GM04503 (cell line): ENCODE measurements at regions not wholly inside any gene's neighbourhood (a gene's known extent, or its start where the extent isn't known, plus 50 kb on each side); places are given as distances from the start of the nearest gene placed in this dataset.

Experiments
- DNase-seq: peaks from one replicate; pipeline ENCODE4 v3.0.0-alpha.2; 2012; ENCODE audit warnings: low read depth

- no peak for DNase-seq
Measured at GRCh38 chr1:194241215-194241614, 1054.8 kb upstream of the B3GALT2 start.

GRCh38 chr1:194233069-194233468, 1046.7 kb upstream of the B3GALT2 start:
- no peak for DNase-seq

- no peak for DNase-seq
Measured at GRCh38 chr1:194230351-194231144, 1044.1 kb upstream of the B3GALT2 start.

GRCh38 chr1:194228427-194228826, 1042.0 kb upstream of the B3GALT2 start:
- no peak for DNase-seq

- no peak for DNase-seq
Measured at GRCh38 chr1:194227161-194227560, 1040.7 kb upstream of the B3GALT2 start.

GRCh38 chr1:194225821-194226220, 1039.4 kb upstream of the B3GALT2 start:
- no peak for DNase-seq

- DNase-seq, result no peak
Measured at GRCh38 chr1:194223596-194223995, 1037.2 kb upstream of the B3GALT2 start.

- DNase-seq, result no peak
Measured at GRCh38 chr1:194215448-194215847, 1029.0 kb upstream of the B3GALT2 start.

GRCh38 chr1:194214735-194215134, 1028.3 kb upstream of the B3GALT2 start:
- DNase-seq, result no peak

GRCh38 chr1:194209920-194210319, 1023.5 kb upstream of the B3GALT2 start:
- no peak for DNase-seq

- no peak for DNase-seq
Measured at GRCh38 chr1:194208674-194209073, 1022.3 kb upstream of the B3GALT2 start.

- DNase-seq, result no peak
Measured at GRCh38 chr1:194196562-194196961, 1010.1 kb upstream of the B3GALT2 start.

GRCh38 chr1:194194724-194195123, 1008.3 kb upstream of the B3GALT2 start:
- DNase-seq, result no peak

- no peak for DNase-seq
Measured at GRCh38 chr1:194184974-194185373, 998.6 kb upstream of the B3GALT2 start.

GRCh38 chr1:194184425-194184824, 998.0 kb upstream of the B3GALT2 start:
- DNase-seq, result no peak

- DNase-seq, result no peak
Measured at GRCh38 chr1:194181845-194182244, 995.4 kb upstream of the B3GALT2 start.

GRCh38 chr1:194176212-194176611, 989.8 kb upstream of the B3GALT2 start:
- no peak for DNase-seq

GRCh38 chr1:194175251-194175650, 988.8 kb upstream of the B3GALT2 start:
- DNase-seq, result no peak

- DNase-seq, result no peak
Measured at GRCh38 chr1:194174528-194174927, 988.1 kb upstream of the B3GALT2 start.

- DNase-seq, result no peak
Measured at GRCh38 chr1:194171596-194171995, 985.2 kb upstream of the B3GALT2 start.

- no peak for DNase-seq
Measured at GRCh38 chr1:194167956-194168640, 981.7 kb upstream of the B3GALT2 start.

- no peak for DNase-seq
Measured at GRCh38 chr1:194164755-194165154, 978.3 kb upstream of the B3GALT2 start.

GRCh38 chr1:194161591-194161990, 975.2 kb upstream of the B3GALT2 start:
- DNase-seq, result no peak

- DNase-seq, result no peak
Measured at GRCh38 chr1:194159941-194160340, 973.5 kb upstream of the B3GALT2 start.
